Keratinocyte (primary cell): ENCODE measurements at regions not wholly inside any gene's neighbourhood (a gene's known extent, or its start where the extent isn't known, plus 50 kb on each side); places are given as distances from the start of the nearest gene placed in this dataset.

Experiments used
- DNase-seq: peaks from one replicate; pipeline ENCODE4 v3.0.0-alpha.2; 2011; ENCODE audit warnings: low read depth, missing footprints, low spot score
- FAIRE-seq: peaks from 2 replicates; lab custom pipeline; 2011; peaks lifted over from hg19 to GRCh38; lab: Jason Lieb, UNC
- H2AFZ ChIP-seq: 2 replicates; pipeline ENCODE4 v1.6.0; 2012; ENCODE audit warnings: low read length, control low read depth, inconsistent platforms; ENCODE audit not compliant: control insufficient read depth
- H3K27ac ChIP-seq: 2 replicates; pipeline ENCODE4 v1.5.1; 2011; ENCODE audit warnings: low read length; ENCODE audit not compliant: control insufficient read depth, insufficient read depth
- H3K27me3 ChIP-seq: 3 replicates; pipeline ENCODE4 v1.6.0; 2011; ENCODE audit warnings: low read length; ENCODE audit not compliant: control insufficient read depth, insufficient read depth; ENCODE audit errors: extremely low read depth
- H3K36me3 ChIP-seq, 2 experiments: 2 replicates in 1 of 2; 3 replicates in 1 of 2; pipeline ENCODE4 v1.5.1; 2011; ENCODE audit warnings: low read length in 2 of 2, mild to moderate bottlenecking in 1 of 2; ENCODE audit not compliant: control insufficient read depth in 2 of 2, insufficient read depth in 2 of 2; ENCODE audit errors: extremely low read depth in 1 of 2
- H3K4me1 ChIP-seq: 3 replicates; pipeline ENCODE4 v1.5.1; 2011; ENCODE audit warnings: low read length; ENCODE audit not compliant: control insufficient read depth, insufficient read depth; ENCODE audit errors: extremely low read depth
- H3K4me2 ChIP-seq: 3 replicates; pipeline ENCODE4 v1.6.0; 2011; ENCODE audit warnings: low read depth, low read length; ENCODE audit not compliant: control insufficient read depth, insufficient read depth; ENCODE audit errors: extremely low read depth
- H3K4me3 ChIP-seq, 3 experiments: fragments of 200-600 bp in 1 of 3; sonication (generic) in 1 of 3; 2 replicates in 2 of 3; 3 replicates in 1 of 3; pipeline ENCODE4 v1.5.1; 2011 to 2016; ENCODE audit warnings: low read length in 3 of 3, mild to moderate bottlenecking in 3 of 3, control low read depth in 2 of 3, inconsistent platforms in 1 of 3, low read depth in 1 of 3, mixed read lengths in 1 of 3, mixed run types in 1 of 3, moderate library complexity in 1 of 3; ENCODE audit not compliant: control insufficient read depth in 2 of 3, insufficient read depth in 2 of 3; ENCODE audit errors: extremely low read depth in 1 of 3
- H3K79me2 ChIP-seq: 2 replicates; pipeline ENCODE4 v1.6.0; 2012; ENCODE audit warnings: low read length; ENCODE audit not compliant: control insufficient read depth, insufficient read depth
- H3K9ac ChIP-seq: 3 replicates; pipeline ENCODE4 v1.6.0; 2011; ENCODE audit warnings: low read length; ENCODE audit not compliant: control insufficient read depth, insufficient read depth; ENCODE audit errors: extremely low read depth
- H3K9me1 ChIP-seq: 3 replicates; pipeline ENCODE4 v1.6.0; 2011; ENCODE audit warnings: low read length; ENCODE audit not compliant: control insufficient read depth, insufficient read depth; ENCODE audit errors: extremely low read depth
- H3K9me3 ChIP-seq: 2 replicates; pipeline ENCODE4 v1.5.1; 2012; ENCODE audit warnings: low read depth, low read length; ENCODE audit not compliant: control insufficient read depth
- H4K20me1 ChIP-seq: 3 replicates; pipeline ENCODE4 v1.6.0; 2011; ENCODE audit warnings: low read length; ENCODE audit not compliant: control insufficient read depth, insufficient read depth; ENCODE audit errors: extremely low read depth
- CTCF ChIP-seq, 3 experiments: IDR thresholded peaks in 1 of 3; conservative IDR thresholded peaks in 1 of 3; optimal IDR thresholded peaks in 1 of 3; 2 replicates in 2 of 3; 3 replicates in 1 of 3; pipeline versions ENCODE3 to v1.5.1; 2011; ENCODE audit warnings: low read length in 3 of 3, mild to moderate bottlenecking in 3 of 3, moderate library complexity in 2 of 3, control low read depth in 1 of 3, inconsistent platforms in 1 of 3; ENCODE audit not compliant: insufficient read depth in 2 of 3; ENCODE audit errors: extremely low read depth in 1 of 3
- EZH2 ChIP-seq: IDR thresholded peaks from one replicate; pipeline ENCODE4 v1.6.1; 2012; ENCODE audit warnings: inconsistent platforms, mild to moderate bottlenecking, low read length, moderate library complexity
- dilution Hi-C: fragments of 300-500 bp; cut with MboI; formaldehyde crosslinking; loops from one replicate; pipeline ENCODE4 v1.7.0; 2020; ENCODE audit warnings: low sequenced_read_pairs; ENCODE audit not compliant: extremely low pct_ligation_motif_present

GRCh38 chr2:59018737-59019136 is 777.6 kb upstream of the FANCL start:
- Histone ChIP-seq H3K9ac (no peak overlapping the region), H3K27ac (no peak overlapping the region), H3K4me3 (no peak overlapping the region), H3K27me3 (no peaks in the 10 kb centered on the region), H2AFZ (no peak overlapping the region), H3K9me3 (no peaks in the 10 kb centered on the region), H3K36me3 (no peaks in the 10 kb centered on the region), H3K4me2 (no peak overlapping the region), H3K4me1 (no peaks in the 10 kb centered on the region), H4K20me1 (no peaks in the 10 kb centered on the region), H3K9me1 (no peaks in the 10 kb centered on the region), H3K79me2 (no peaks in the 10 kb centered on the region)
- TF ChIP-seq EZH2 (no peak), CTCF (optimal IDR thresholded peaks at IDR 0.05 in 1 of 3, IDR thresholded peaks at IDR 0.05 in 1 of 3, conservative IDR thresholded peaks at IDR 0.05 in 1 of 3; ENCODE audit: extremely low read depth in 1 of 3, insufficient read depth in 2 of 3, low read length in 3 of 3) (no peak)
- dilution Hi-C loops = no loop called here
- FAIRE-seq = no peak
- DNase-seq = no peak

GRCh38 chr2:59015027-59015426 is 773.9 kb upstream of the FANCL start:
- no peaks in the 10 kb centered on the region for H3K4me1 ChIP-seq
- H3K27me3 ChIP-seq = no peaks in the 10 kb centered on the region
- H3K4me2 ChIP-seq = no peak overlapping the region
- no peaks in the 10 kb centered on the region for H3K9me1 ChIP-seq
- no peak overlapping the region for H2AFZ ChIP-seq
- FAIRE-seq (no peak), DNase-seq (no peak)
- H3K9me3 ChIP-seq = no peaks in the 10 kb centered on the region
- no peaks in the 10 kb centered on the region for H4K20me1 ChIP-seq
- no peak overlapping the region for H3K4me3 ChIP-seq
- no peak overlapping the region for H3K27ac ChIP-seq
- no peaks in the 10 kb centered on the region for H3K79me2 ChIP-seq
- H3K36me3 ChIP-seq = no peaks in the 10 kb centered on the region
- dilution Hi-C loops = no loop called here
- TF ChIP-seq CTCF (optimal IDR thresholded peaks at IDR 0.05 in 1 of 3, IDR thresholded peaks at IDR 0.05 in 1 of 3, conservative IDR thresholded peaks at IDR 0.05 in 1 of 3; ENCODE audit: extremely low read depth in 1 of 3, insufficient read depth in 2 of 3, low read length in 3 of 3) (no peak), EZH2 (no peak)
- no peak overlapping the region for H3K9ac ChIP-seq
